C4-2B (cell line): ENCODE measurements at regions not wholly inside any gene's neighbourhood (a gene's known extent, or its start where the extent isn't known, plus 50 kb on each side); places are given as distances from the start of the nearest gene placed in this dataset.

ENCODE experiments used
- ZFX ChIP-seq: fragments of 450-650 bp; IDR thresholded peaks from 2 replicates; pipeline ENCODE4 v1.6.1; 2017
- TF ChIP-seq, protein P1 (sequence below): fragments of 450-650 bp; conservative IDR thresholded peaks from 2 replicates; pipeline ENCODE4 v1.5.1; 2017; ENCODE audit warnings: mild to moderate bottlenecking

- TF ChIP-seq, protein P1, sequence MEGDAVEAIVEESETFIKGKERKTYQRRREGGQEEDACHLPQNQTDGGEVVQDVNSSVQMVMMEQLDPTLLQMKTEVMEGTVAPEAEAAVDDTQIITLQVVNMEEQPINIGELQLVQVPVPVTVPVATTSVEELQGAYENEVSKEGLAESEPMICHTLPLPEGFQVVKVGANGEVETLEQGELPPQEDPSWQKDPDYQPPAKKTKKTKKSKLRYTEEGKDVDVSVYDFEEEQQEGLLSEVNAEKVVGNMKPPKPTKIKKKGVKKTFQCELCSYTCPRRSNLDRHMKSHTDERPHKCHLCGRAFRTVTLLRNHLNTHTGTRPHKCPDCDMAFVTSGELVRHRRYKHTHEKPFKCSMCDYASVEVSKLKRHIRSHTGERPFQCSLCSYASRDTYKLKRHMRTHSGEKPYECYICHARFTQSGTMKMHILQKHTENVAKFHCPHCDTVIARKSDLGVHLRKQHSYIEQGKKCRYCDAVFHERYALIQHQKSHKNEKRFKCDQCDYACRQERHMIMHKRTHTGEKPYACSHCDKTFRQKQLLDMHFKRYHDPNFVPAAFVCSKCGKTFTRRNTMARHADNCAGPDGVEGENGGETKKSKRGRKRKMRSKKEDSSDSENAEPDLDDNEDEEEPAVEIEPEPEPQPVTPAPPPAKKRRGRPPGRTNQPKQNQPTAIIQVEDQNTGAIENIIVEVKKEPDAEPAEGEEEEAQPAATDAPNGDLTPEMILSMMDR = no peak
- TF ChIP-seq ZFX = no peak
These were observed 630.5 kb upstream of the LMCD1 start for GRCh38 chr3:7871003-7871560.
